ENCODE measurements at regions not wholly inside any gene's neighbourhood (a gene's known extent, or its start where the extent isn't known, plus 50 kb on each side); places are given as distances from the start of the nearest gene placed in this dataset.

DNA sequence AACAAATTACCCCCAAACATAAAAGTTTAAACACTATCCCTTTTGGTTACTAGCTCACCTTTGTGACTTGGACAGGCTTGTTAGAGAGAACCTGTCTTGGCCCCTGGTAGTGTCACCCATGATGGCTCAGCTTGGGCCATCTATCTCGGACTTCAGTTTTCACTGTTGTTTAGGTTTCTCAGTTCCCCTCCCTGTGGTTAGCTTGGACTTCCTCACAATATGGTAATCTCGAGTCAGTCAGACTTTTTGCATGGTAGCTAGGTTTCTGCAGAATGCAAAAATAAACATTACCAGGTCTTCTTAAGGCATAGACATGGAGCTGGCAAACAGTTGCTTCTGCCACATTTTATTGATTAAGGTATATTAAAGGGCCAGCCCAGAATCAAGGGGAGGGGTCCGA is 324.3 kb upstream of the RORB start:
- Histone ChIP-seq H4K20me1 (replicated peaks; ENCODE audit: control insufficient read depth, extremely low read depth, insufficient read depth, low read length) (no peaks in the 10 kb centered on the region), H3K4me3 (replicated peaks in 1 of 3; ENCODE audit: insufficient read depth in 1 of 3, low read depth in 1 of 3, low read length in 3 of 3) (no peak overlapping the region), H3K27ac (ENCODE audit: insufficient read depth, low read depth, low read length) (no peak overlapping the region), H3K4me1 (ENCODE audit: control insufficient read depth, extremely low read depth, insufficient read depth, low read length) (no peaks in the 10 kb centered on the region), H3K9ac (replicated peaks; ENCODE audit: extremely low read depth, insufficient read depth, low read length) (no peak overlapping the region), H3K36me3 (ENCODE audit: control insufficient read depth in 2 of 2, extremely low read depth in 1 of 2, insufficient read depth in 2 of 2, low read length in 2 of 2) (no peaks in the 10 kb centered on the region), H3K27me3 (ENCODE audit: control insufficient read depth in 2 of 2, insufficient read depth in 2 of 2, low read length in 2 of 2) (no peaks in the 10 kb centered on the region), H3K9me1 (replicated peaks; ENCODE audit: control insufficient read depth, extremely low read depth, insufficient read depth, low read length) (no peaks in the 10 kb centered on the region), H3K4me2 (ENCODE audit: insufficient read depth, low read length) (no peak overlapping the region), H2AFZ (ENCODE audit: low read depth, low read length) (no peak overlapping the region), H3K79me2 (ENCODE audit: control insufficient read depth, insufficient read depth, low read length) (no peaks in the 10 kb centered on the region), H3K9me3 (replicated peaks; ENCODE audit: control insufficient read depth, insufficient read depth, low read length) (peaks cover 3% of the 10 kb centered on the region)
- no TSS peak for BruUV-seq (replicated peaks)
- CTCF ChIA-PET, result no interaction called here
- no peak for FAIRE-seq
- intact Hi-C loops (cut with micrococcal nuclease), result no loop called here
- DNase-seq (ENCODE audit: low read depth, low spot score), result no peak
- TF ChIP-seq, protein P1, sequence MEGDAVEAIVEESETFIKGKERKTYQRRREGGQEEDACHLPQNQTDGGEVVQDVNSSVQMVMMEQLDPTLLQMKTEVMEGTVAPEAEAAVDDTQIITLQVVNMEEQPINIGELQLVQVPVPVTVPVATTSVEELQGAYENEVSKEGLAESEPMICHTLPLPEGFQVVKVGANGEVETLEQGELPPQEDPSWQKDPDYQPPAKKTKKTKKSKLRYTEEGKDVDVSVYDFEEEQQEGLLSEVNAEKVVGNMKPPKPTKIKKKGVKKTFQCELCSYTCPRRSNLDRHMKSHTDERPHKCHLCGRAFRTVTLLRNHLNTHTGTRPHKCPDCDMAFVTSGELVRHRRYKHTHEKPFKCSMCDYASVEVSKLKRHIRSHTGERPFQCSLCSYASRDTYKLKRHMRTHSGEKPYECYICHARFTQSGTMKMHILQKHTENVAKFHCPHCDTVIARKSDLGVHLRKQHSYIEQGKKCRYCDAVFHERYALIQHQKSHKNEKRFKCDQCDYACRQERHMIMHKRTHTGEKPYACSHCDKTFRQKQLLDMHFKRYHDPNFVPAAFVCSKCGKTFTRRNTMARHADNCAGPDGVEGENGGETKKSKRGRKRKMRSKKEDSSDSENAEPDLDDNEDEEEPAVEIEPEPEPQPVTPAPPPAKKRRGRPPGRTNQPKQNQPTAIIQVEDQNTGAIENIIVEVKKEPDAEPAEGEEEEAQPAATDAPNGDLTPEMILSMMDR (IDR thresholded peaks at IDR 0.05; ENCODE audit: extremely low read depth in 1 of 2, insufficient read depth in 1 of 2, low read depth in 1 of 2, low read length in 2 of 2), result no peak
- TF ChIP-seq POLR2A (IDR thresholded peaks at IDR 0.05; ENCODE audit: low read depth, low read length) (no peak), JUN (IDR thresholded peaks at IDR 0.05; ENCODE audit: borderline replicate concordance, insufficient read depth, insufficient read length, low read depth) (no peak), MYC (IDR thresholded peaks at IDR 0.05; ENCODE audit: low read depth, low read length) (no peak), FOS (IDR thresholded peaks at IDR 0.05; ENCODE audit: borderline replicate concordance, insufficient read depth, low read length) (no peak), POLR2AphosphoS5 (IDR thresholded peaks at IDR 0.05; ENCODE audit: insufficient read depth, low read depth, low read length) (no peak)
- dilution Hi-C loops (cut with MboI; ENCODE audit: extremely low pct_ligation_motif_present, low sequenced_read_pairs), result no loop called here
- POLR2A ChIA-PET, result no interaction called here

DNA sequence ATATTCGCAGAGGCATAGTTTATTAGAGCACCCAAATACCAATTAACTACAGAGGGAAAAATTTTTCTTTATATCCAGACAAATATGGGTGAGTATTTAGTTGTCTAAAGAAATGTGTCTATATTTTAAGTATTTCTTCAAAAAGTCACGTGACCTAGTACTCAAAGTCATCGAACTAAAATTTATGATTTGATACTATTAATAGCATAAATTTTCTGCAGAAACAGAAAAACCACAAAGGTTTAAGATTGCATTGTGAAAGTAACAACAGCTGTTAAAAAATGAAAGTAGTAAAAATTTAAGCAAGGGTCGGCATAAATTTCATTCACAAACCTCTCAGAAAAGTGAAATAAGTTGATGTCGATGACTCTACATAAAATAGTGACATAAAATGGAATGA is 323.9 kb upstream of the RORB start:
- no peak for TF ChIP-seq EZH2 (IDR thresholded peaks at IDR 0.05; ENCODE audit: borderline replicate concordance, low read depth, low read length, severe bottlenecking)
- no peak for TF ChIP-seq POLR2A (IDR thresholded peaks at IDR 0.05; ENCODE audit: low read depth, low read length)
- TF ChIP-seq POLR2AphosphoS5 (IDR thresholded peaks at IDR 0.05; ENCODE audit: insufficient read depth, low read depth, low read length), result no peak
- TF ChIP-seq, protein P1 (IDR thresholded peaks at IDR 0.05; ENCODE audit: extremely low read depth in 1 of 2, insufficient read depth in 1 of 2, low read depth in 1 of 2, low read length in 2 of 2), result no peak
- TF ChIP-seq FOS (IDR thresholded peaks at IDR 0.05; ENCODE audit: borderline replicate concordance, insufficient read depth, low read length), result no peak
- TF ChIP-seq JUN (IDR thresholded peaks at IDR 0.05; ENCODE audit: borderline replicate concordance, insufficient read depth, insufficient read length, low read depth), result no peak
- no peak for TF ChIP-seq MYC (IDR thresholded peaks at IDR 0.05; ENCODE audit: low read depth, low read length)
- no peak for TF ChIP-seq GATA2 (IDR thresholded peaks at IDR 0.05; ENCODE audit: insufficient read depth, insufficient read length, low read depth, low read length)
- TF ChIP-seq, protein P2, sequence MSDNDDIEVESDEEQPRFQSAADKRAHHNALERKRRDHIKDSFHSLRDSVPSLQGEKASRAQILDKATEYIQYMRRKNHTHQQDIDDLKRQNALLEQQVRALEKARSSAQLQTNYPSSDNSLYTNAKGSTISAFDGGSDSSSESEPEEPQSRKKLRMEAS (IDR thresholded peaks at IDR 0.05; ENCODE audit: insufficient read depth, insufficient read length), result no peak
- Histone ChIP-seq H3K9me1 (replicated peaks; ENCODE audit: control insufficient read depth, extremely low read depth, insufficient read depth, low read length) (no peaks in the 10 kb centered on the region), H3K9me3 (replicated peaks; ENCODE audit: control insufficient read depth, insufficient read depth, low read length) (peaks cover 3% of the 10 kb centered on the region), H3K36me3 (ENCODE audit: control insufficient read depth in 2 of 2, extremely low read depth in 1 of 2, insufficient read depth in 2 of 2, low read length in 2 of 2) (no peaks in the 10 kb centered on the region), H2AFZ (ENCODE audit: low read depth, low read length) (no peak overlapping the region), H3K4me2 (ENCODE audit: insufficient read depth, low read length) (no peak overlapping the region), H3K27ac (ENCODE audit: insufficient read depth, low read depth, low read length) (no peak overlapping the region), H3K27me3 (ENCODE audit: control insufficient read depth in 2 of 2, insufficient read depth in 2 of 2, low read length in 2 of 2) (no peaks in the 10 kb centered on the region), H4K20me1 (replicated peaks; ENCODE audit: control insufficient read depth, extremely low read depth, insufficient read depth, low read length) (no peaks in the 10 kb centered on the region), H3K4me3 (replicated peaks in 1 of 3; ENCODE audit: insufficient read depth in 1 of 3, low read depth in 1 of 3, low read length in 3 of 3) (no peak overlapping the region), H3K9ac (replicated peaks; ENCODE audit: extremely low read depth, insufficient read depth, low read length) (no peak overlapping the region), H3K4me1 (ENCODE audit: control insufficient read depth, extremely low read depth, insufficient read depth, low read length) (no peaks in the 10 kb centered on the region), H3K79me2 (ENCODE audit: control insufficient read depth, insufficient read depth, low read length) (no peaks in the 10 kb centered on the region)
- CTCF ChIA-PET, result no interaction called here
- dilution Hi-C loops (cut with MboI; ENCODE audit: extremely low pct_ligation_motif_present, low sequenced_read_pairs) (no loop called here), intact Hi-C loops (cut with micrococcal nuclease) (no loop called here)
- DNase-seq (ENCODE audit: low read depth, low spot score), result no peak
- no TSS peak for BruUV-seq (replicated peaks)
- POLR2A ChIA-PET, result no interaction called here
- FAIRE-seq, result no peak

Measured in endothelial cell of umbilical vein (primary cell).